G401.6 (cell line): ENCODE measurements at regions not wholly inside any gene's neighbourhood (a gene's known extent, or its start where the extent isn't known, plus 50 kb on each side); places are given as distances from the start of the nearest gene placed in this dataset.
"Not testable (repeated sequence)": the region's sequence is repeated elsewhere in the genome, so short reads cannot be mapped to it uniquely, and the experiment has no call there.

ENCODE experiments used
- FAIRE-seq: peaks from 2 replicates; lab custom pipeline; 2012; peaks lifted over from hg19 to GRCh38; lab: Jason Lieb, UNC

DNA sequence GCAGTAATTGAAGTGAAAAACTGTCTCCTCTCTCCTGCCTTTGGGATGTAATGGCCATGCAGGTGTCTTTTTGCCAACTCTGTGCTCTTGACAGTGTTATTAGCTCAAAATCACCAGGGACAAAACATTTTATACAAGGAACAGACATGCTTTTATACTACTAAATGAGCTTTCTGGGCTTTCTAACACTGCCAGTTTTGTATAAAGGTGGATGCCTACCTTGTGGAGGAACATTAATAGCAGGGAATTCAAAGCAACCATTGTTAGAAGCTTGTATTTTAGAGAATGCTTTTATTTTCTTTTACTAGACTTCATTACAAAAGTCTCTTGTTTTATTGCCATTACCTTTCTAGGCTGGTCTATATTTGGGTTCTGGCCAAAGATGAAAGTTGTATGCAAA lies 54.7 kb upstream of the ARSJ start:
- no peak for FAIRE-seq

DNA sequence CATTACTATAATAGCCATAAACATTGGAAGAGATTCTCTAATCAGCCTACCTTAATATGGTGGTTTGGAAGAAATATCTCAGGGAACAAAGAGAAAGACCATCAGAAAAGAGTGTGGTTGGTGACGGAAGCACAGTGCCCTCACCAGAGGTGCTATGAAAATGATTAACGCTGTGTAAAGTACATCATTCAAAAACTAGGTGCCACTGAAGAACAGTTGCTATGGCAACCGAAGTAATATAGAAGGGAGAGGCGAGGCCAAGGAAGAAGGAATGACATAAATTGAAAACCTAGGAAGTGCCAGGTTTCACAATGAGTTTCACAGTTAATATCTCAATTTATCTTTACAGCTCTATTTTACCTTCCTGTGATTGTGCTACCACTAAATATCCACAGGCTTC lies 57.0 kb upstream of the ARSJ start:
- FAIRE-seq = no peak

DNA sequence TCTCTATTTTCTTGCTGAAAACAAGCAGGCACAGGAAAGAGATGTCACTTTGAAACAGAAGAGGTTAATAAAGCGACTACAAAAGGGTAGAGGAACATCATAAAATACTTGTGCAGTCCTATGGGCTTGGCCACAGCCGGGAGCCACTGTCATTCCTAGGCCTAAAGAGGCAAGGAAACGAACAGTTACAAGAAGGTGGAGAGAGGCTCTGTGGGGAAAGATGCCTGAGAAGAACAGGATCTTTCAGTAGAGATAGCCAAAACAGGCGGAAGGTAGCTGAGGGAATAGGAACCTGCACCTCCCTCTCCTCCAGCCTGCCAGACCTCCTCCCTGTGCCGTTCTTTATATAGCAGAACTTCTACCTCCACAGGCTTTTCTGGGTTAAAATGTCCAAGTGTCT lies 57.4 kb upstream of the ARSJ start:
- FAIRE-seq = no peak

DNA sequence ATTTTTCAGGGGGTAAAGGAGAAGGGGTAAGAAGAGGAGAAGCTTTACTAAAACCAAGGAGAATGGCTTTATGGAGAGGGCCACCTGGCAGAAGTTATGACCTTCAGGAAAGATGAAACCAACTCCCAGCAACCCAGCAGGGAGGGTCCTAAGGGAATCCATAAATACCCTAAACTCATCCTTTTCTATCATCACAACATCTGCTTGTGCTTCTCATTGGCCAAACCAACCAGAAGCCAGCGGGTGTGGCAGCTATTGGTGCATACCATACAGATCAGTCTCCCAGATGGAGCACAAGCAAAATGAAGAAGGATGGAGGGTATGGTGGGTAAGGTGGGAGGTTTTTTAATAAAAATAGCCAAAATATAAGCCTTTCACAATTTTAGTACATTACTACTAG lies 58.5 kb upstream of the ARSJ start:
- no peak for FAIRE-seq

DNA sequence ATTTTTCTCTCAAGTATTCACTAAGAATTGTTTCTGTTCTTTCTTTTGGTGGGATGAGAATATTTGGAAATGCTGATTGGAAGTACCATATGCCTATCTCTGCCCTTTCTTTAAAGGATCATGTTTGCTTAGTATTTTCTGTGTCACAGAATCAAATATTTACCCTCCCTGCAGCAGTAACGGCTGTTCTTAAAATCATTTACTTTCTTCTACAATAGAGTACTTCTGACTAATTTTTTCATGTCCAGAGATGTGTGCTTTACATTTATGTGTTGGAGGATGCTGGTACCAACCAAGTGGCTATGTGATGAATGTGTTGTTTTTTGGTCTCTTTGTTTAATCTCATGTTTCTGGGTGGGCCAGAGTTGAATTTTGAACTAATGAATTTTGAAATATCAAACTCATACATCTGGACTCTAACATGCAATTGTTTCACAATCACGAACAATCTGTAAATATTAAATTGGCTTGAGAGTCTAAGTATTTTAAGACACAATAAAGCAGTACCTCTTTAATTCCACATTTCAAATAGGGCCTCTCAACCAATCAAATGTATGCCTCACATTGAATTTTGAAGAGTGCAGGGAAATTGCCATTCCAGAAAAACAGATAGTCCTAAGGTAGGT lies 59.4 kb upstream of the ARSJ start:
- no peak for FAIRE-seq

DNA sequence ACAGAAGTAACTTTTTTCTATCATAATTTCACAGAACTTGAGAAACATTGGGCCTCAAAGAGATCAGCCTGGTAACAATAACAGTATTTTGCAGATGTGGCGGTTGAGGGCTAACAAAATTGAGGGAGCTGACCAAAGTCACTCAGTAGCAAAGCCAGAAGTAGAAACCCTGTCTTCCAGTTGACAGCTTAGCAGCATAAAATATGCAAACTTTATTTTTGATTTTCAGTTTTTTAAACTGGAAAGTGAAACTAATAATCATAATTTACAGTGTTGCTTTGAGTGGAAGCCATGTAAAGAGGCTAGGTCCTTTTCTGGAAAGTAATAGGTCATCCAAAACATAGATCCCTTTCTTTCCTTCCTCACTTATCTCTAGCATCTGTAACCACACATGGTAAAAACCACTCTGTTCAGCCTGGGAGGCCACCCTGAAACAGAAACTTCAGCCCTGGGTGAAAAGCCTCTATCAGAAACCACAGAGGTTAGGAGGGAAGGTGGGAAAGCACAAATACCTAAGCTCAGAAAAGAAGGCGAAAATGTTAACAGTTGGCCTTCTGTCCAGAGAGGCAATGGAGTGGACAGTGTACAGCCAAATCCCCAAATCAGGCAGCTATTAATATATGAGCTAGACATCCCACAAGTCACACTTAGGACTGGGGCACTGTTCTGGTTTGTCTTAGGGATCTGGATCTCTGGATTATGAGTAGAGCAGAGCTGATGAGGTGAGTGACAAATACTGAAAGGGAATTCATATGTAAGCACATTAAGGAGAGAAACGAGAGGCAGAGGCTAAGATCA lies 61.1 kb upstream of the ARSJ start:
- no peak for FAIRE-seq

DNA sequence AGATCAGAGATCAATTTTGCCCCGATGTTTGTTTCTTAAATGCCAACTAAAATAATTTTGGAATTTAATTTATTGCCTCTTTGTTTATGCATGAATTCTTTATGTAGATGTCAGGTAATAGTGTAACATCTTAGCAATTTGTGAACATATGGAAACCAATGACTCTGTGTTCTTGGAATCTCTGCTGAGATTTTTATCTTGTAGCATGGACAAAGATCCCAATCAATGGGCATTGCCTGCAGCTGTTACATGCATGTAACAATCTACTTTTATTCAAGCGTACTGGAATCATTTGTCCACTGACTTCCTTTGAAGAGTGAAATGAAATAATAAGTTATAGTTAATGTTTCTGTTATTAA lies 61.6 kb upstream of the ARSJ start:
- FAIRE-seq = no peak

DNA sequence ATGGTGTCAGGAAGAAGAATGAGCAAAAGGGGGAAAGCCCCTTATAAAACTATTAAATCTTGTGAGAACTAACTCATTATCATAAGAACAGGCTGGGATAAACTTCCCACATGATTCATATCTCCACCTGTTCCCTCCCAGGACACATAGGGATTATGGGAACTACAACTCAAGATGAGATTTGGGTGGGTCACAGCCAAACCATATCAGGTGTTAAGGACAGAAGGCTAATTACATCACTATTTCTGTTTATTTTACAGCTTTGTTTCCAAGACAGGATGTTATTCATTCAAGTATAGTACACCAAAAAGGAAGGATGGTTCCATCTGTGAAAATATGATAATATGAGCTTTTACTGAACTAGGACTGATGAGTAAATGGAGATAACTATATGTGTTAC lies 63.7 kb upstream of the ARSJ start:
- no peak for FAIRE-seq

DNA sequence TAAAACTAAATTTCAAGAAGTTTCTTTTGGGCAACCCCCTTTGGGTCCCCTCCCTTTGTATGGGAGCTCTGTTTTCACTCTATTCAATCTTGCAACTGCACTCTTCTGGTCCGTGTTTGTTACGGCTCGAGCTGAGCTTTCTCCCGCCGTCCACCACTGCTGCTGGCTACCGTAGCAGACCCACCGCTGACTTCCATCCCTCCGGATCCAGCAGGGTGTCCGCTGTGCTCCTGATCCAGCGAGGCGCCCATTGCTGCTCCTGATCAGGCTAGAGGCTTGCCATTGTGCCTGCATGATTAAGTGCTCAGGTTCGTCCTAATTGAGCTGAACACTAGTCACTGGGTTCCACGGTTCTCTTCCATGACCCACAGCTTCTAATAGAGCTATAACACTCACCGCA lies 64.9 kb upstream of the ARSJ start:
- FAIRE-seq = not testable (repeated sequence)

DNA sequence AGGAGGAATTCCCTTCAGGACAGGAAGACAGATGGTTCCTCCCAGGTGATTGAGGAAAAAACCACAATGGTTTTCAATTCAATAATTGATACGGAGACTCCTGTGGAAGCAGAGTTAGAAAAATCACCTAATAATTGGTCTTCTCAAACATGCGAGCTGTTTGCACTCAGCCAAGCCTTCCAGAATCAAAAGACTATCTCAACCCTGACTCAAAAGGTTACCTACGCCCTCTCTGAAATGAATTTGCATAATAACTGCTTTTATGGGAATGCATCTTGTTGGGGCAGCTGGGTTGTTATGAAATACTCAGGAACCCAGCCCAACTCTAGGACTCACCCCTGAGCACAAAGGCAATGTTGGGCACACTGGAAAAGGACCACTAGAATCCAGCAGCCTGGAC lies 66.9 kb upstream of the ARSJ start:
- no peak for FAIRE-seq

DNA sequence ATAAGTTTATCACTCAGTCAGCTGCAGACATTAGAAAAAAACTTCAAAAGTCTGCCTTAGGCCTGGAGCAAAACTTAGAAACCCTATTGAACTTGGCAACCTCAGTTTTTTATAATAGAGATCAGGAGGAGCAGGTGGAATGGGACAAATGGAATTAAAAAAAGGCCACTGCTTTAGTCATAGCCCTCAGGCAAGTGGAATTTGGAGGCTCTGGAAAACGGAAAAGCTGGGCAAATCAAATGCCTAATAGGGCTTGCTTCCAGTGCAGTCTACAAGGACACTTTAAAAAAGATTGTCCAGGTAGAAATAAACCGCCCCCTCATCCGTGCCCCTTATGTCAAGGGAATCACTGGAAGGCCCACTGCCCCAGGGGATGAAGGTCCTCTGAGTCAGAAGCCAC lies 68.7 kb upstream of the ARSJ start:
- not testable (repeated sequence) for FAIRE-seq

DNA sequence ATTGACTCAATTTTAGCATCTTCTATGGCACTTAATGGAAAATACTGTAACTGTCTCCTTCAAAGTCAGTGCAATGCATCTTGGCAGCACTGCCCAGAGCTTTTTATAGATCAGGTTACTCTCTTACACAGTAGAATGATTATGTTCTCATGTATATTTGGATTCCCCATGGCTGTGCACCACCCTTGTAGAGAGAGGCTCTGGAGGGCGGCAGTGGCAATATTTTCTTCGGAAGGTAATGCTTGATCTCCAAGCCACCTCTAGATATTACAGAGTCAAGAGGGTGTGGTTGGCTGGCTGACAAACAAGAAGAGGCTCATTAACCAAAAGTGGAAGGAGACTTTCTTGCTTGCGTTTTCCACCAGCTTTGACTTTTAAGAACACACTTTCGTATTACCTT lies 72.8 kb upstream of the ARSJ start:
- no peak for FAIRE-seq

DNA sequence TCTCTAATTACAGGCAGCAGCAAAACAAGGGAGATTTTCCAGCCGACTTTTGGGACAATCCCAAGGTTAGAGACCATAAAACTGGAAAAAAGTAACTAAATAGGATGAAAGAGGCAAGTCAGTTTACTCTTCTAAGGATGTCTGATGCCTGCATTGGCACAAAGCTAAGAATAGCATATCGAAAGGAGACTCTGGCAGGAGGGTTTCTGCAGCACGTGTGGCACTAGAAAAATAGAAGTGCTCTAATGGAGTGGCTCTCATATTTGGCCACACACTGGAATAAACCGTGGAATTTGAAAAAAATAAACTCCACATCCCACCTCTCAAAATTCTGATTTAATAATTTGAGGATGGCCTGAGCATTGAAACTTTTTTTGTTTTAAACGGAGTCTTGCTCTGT lies 77.2 kb upstream of the ARSJ start:
- no peak for FAIRE-seq

DNA sequence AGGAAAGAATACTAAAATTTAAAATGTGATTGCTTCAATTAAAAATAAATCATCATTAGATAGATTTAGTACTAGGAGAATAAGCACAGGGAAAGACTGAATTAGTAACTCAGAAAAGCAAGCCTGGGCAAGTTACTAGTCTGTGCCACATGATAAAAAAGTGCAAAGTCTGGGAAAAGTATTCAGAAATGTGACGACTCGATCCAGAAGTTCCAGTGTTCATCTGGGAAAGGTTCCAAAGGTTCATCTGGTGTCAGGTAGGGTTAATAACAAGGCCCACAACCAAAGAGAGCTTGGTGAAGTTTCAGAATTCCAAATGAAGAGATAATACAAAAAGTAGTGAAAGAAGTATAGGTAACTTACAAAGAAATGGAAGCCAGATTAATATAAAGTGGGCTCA lies 78.3 kb upstream of the ARSJ start:
- FAIRE-seq = no peak

DNA sequence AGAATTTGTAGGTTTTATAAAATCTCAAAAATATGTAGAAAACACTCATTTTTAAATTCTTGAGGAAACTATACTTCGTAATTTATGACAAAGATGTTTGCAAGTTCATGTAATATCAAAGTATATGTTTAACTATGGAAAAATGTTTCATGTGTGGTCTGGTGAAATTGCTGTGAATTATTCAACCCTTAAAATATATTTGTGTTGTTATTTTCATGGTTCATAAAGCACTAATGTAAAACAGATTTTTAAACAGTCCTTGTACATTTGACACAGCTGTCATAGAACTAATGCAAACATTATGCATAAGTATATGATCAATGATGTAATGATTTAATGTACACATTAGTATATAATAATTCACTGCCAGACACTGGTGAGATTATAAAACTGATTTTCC lies 83.1 kb upstream of the ARSJ start:
- FAIRE-seq = no peak

DNA sequence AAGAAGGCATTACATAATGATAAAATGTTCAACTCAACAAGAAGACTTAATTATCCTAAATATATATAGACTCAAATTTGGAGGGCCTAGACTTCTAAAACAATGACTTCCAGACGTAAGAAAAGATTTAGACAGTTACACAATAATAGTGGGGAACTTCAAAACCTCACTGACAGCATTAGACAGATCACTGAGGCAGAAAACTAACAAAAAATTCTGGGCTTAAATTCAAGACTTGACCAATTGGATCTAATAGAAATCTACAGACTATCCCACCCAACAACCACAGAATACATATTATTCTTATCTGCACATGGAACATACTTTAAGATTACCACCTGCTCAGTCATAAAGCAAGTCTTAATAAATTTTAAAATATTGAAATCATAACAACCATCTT lies 93.3 kb upstream of the ARSJ start:
- FAIRE-seq = no peak

DNA sequence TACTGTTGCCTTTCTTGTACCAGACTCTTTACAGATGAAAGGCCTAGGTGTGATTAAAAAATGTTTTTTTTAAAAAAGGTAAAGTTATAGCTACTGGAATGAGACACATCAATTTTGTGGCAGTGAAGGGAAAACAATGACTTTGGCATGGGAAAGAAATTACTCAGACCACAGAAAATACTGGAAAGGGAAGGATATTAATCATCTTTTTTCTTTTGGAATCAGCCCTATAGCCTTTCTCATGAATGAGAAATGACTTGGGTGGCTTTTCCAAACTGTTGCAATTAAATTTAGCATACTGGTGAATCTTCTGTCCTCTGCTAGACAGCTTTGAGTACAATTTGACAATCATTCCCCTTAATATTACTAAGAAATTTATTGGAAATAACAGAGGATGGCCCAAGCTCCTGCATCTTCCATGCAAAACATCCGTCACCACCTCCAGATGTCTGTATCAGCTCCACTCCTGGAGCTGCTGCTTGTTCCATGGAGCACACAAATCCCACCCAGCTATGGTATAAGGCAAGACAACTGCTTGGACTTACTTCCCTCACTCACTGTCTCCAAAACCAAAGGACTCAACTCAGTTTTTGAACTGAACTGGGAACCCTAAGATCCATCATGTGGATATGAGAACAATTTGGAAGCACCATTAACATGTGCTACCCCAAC lies 97.6 kb upstream of the ARSJ start:
- no peak for FAIRE-seq

DNA sequence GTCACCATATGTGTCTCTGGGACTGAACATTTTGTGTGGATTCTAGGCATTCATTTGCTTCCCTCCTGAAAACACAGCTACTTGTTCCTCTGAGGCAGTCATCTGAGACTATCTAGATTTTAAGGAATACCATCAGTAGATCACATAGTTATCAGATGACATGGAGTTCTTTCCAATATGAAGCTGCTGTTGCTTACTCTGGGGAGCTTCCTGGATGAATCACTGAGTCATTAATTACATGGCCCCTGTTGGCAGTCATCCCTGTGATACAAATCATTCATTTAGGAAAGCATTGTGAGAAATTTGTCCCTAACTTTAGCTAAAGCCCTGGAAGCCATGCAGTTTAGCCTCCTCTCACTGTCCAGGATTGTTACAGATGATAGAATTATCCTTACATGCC lies 98.2 kb upstream of the ARSJ start:
- no peak for FAIRE-seq

DNA sequence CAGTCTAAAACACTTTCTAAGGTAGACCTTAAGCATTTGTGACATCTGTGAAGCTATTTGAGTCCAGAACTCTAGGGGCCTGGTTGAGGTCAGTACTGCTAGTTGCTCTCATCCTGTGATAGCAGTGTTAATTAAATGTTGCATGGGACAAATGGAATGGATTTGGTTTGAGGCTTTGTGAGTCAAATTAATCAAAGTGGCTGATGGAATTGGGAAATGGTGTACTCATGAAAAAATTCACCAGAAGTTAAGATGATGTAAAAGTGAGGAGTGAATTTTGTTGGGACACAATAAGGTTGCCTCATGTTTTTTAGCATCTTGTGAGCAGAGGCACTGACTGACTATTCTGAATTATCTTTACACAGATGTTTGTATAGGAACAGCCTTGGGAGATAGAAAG lies 99.2 kb upstream of the ARSJ start:
- FAIRE-seq = no peak

DNA sequence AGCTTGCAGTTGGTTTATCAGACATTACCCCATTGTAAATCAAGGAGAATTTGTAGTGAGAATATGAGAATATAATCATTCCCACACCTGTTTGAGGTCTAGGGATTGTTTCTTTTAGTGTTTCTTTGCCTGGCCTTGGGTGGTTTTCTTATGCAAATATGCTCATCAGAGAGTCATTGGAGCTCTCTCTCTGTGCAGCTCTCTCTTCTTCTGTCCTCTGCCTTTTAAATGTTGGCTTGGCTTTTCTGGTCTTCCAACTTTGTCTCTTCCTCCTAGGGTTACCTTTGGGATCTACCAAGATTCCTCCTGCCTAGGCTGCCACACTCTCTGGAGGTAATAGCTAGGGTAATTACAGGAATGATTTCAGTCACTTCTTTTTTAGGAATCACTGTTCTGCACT lies 102.3 kb upstream of the ARSJ start:
- FAIRE-seq = no peak

DNA sequence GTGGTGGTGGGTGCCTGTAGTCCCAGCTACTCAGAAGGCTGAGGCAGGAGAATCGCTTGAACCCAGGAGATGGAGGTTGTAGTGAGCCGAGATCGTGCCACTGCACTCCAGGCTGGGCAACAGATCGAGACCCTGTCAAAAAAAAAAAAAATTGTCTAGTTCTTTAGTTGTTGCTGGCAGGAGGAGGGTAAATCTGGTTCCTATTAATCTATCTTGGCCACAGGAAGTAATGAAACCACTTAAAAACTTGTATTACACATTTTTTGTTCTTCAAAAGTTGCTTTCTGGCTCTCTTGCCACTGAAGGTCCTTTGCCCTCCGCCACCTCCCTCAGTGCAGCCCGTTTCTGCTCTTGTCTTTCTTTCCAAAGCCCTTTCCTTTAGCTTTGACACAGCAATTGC lies 102.9 kb upstream of the ARSJ start:
- FAIRE-seq = no peak

DNA sequence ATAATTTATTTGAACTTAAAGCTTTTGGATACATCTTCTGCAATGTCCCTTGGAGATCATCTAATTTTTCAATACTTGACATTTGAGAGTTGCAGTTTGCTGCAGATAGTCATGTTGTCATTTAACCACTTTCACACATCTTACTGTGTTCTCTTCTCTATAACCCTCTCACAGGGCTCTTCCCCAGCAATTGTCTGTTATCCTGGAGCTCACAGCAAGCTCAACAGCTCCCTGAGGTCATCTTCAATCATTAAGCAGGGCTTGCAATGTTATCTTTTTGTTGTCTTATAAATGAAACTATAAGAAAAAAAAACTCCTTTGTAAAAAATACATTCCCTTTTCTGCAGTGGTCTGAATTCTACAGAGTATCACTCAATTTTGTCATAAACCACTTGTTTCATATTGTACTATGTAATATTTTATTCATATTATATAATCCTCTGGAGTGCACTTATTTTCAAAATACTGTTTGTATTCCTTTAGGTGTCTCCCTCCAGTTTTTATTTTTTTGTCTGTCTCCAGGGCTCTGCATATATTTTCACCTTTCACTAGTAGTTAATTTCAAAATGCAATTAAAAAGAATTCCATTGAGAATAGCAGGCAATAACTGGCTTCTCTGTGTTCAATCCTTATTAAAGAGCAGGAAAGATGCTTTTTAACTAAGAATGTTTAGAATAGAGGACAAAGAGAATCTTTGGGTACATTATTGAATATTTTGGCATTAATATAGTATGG lies 106.3 kb upstream of the ARSJ start:
- no peak for FAIRE-seq

DNA sequence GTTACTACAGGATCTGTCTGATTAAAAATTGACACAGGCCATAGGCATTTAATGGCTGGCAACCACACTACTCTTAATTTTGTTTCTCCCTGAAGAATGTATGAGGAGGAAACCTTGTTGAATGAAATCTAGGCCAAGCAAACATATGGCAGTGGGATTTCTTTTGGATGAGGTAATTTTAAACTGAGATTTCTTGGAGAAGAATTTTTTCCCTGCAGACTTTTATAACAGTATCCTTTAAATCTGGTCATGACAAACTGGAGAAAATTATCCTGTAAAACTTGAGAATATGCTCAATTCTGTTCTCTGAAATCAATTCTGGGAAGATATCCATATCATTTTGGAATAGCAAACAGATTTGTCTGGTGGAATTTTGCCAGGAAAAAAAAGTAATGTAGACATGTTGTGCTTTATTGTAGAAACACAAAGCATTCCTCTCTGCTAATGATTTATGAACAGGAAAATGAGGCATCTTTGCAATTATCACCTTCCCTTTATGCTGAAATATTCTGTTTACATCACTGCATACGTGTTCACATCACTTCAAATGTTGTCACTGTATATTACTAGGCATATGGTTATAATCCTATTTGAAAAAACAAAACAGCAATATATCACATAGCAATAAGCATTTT lies 108.3 kb upstream of the ARSJ start:
- no peak for FAIRE-seq
